NB4 (cell line): ENCODE measurements at regions not wholly inside any gene's neighbourhood (a gene's known extent, or its start where the extent isn't known, plus 50 kb on each side); places are given as distances from the start of the nearest gene placed in this dataset.

Experiments
- MYC ChIP-seq: IDR thresholded peaks from 2 replicates; pipeline ENCODE4 v1.6.1; 2011; ENCODE audit warnings: low read depth, low read length
- POLR2A ChIP-seq: IDR thresholded peaks from 2 replicates; pipeline ENCODE4 v1.6.1; 2011; ENCODE audit warnings: mild to moderate bottlenecking; ENCODE audit not compliant: insufficient read length; ENCODE audit errors: extremely low read depth

DNA sequence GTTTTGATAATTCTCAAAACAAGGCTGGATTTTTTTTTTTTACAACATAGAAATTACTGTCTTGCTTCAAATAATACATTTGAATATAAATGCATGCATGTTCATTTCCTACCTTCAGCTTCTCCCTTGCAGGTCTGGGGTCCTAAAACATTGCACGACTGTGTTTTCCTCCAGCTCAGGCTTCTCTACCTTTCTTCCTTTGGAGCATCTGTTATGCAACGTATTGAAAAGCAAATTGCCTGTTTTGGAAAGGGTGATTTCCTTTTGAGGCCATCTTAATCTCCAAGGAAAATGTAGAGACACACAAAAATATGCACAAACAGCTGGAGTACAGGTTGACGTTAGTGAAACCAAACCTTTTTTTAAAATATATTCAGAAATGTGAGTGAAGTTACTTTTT is 115.6 kb upstream of the TLL1 start:
- TF ChIP-seq MYC (no peak), POLR2A (no peak)
